Activated T-cell treated with anti-CD3 and anti-CD28 coated beads, Interleukin-2, amount 50 U/mL, for 4 hours (primary cell): ENCODE measurements at regions not wholly inside any gene's neighbourhood (a gene's known extent, or its start where the extent isn't known, plus 50 kb on each side); places are given as distances from the start of the nearest gene placed in this dataset.
"Not testable (repeated sequence)": the region's sequence is repeated elsewhere in the genome, so short reads cannot be mapped to it uniquely, and the experiment has no call there.

Experiments
- ATAC-seq, 2 donors: fragments of 200-7000 bp; cut with Tn5 transposase; one replicate each; pipeline ENCODE4 v1.10.0; 2021
- DNase-seq: peaks from one replicate; pipeline ENCODE4 v3.0.0-alpha.2; 2020
- H3K27me3 Mint-ChIP-seq: one replicate; pipeline ENCODE4 v1.8.0; 2021; ENCODE audit warnings: low read depth, mixed read lengths
- H3K36me3 Mint-ChIP-seq: one replicate; pipeline ENCODE4 v1.8.0; 2022; ENCODE audit warnings: mixed read lengths; ENCODE audit not compliant: insufficient read depth
- H3K4me1 Mint-ChIP-seq: one replicate; pipeline ENCODE4 v1.8.0; 2021; ENCODE audit warnings: low read depth, mixed read lengths
- H3K4me3 Mint-ChIP-seq: one replicate; pipeline ENCODE4 v1.8.0; 2021; ENCODE audit warnings: mild to moderate bottlenecking, moderate library complexity, mixed read lengths
- H3K9me3 Mint-ChIP-seq: one replicate; pipeline ENCODE4 v1.8.0; 2021; ENCODE audit warnings: mixed read lengths

DNA sequence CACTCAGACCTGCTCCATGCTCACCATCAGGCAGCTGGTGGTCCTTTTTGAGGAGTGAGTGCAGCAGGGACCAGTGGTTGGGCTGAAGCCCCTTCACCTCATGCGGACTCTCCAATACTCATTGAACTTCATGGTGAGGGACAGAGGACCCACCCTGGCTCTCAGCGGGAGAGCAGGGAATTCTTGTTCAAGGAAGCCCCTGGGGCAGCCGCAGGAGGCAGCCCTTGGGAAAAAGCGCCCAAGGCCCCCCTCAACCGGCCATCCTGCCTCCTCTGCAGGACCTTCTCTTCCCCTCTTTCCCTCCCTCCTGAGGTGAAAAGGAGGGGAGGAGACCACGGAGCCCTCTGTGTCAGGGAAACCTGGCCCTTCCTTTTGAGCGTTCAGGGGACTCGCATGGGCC lies 4510.9 kb upstream of the OR11H1 start:
- not testable (repeated sequence) for H3K4me3 Mint-ChIP-seq, H3K9me3 Mint-ChIP-seq, DNase-seq, H3K4me1 Mint-ChIP-seq, H3K27me3 Mint-ChIP-seq, H3K36me3 Mint-ChIP-seq, ATAC-seq

GRCh38 chr22:11020522-11020921 lies 4507.5 kb upstream of the OR11H1 start:
- not testable (repeated sequence) for H3K4me3 Mint-ChIP-seq, H3K9me3 Mint-ChIP-seq, H3K36me3 Mint-ChIP-seq, H3K27me3 Mint-ChIP-seq, H3K4me1 Mint-ChIP-seq, DNase-seq
- ATAC-seq, result peak; percentile 20 to 37

GRCh38 chr22:11026541-11026940 lies 4501.5 kb upstream of the OR11H1 start:
- H3K4me3 Mint-ChIP-seq, H3K27me3 Mint-ChIP-seq, H3K4me1 Mint-ChIP-seq, ATAC-seq, H3K36me3 Mint-ChIP-seq, DNase-seq: not testable (repeated sequence)
- peaks cover 35% of the 10 kb centered on the region for H3K9me3 Mint-ChIP-seq

DNA sequence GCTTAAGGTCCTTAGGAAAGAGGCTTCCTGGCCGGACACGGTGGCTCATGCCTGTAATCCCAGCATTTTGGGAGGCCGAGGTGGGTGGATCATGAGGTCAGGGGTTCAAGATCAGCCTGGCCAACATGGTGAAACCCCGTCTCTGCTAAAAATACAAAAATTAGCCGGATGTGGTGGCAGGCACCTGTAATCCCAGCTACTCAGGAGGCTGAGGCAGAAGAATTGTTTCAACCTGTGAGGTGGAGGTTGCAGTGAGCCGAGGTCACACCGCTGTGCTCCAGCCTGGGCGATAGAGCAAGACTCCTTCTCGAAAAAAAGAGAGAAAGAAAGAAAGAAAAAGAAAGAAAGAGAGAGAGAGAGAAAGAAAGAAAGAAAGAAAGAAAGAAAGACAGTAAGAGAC lies 4500.9 kb upstream of the OR11H1 start:
- not testable (repeated sequence) for DNase-seq, ATAC-seq, H3K4me1 Mint-ChIP-seq, H3K27me3 Mint-ChIP-seq, H3K4me3 Mint-ChIP-seq, H3K36me3 Mint-ChIP-seq
- peaks cover 35% of the 10 kb centered on the region for H3K9me3 Mint-ChIP-seq

GRCh38 chr22:11027532-11027931 lies 4500.5 kb upstream of the OR11H1 start:
- not testable (repeated sequence) for DNase-seq, H3K27me3 Mint-ChIP-seq, H3K4me3 Mint-ChIP-seq, ATAC-seq, H3K36me3 Mint-ChIP-seq, H3K4me1 Mint-ChIP-seq
- peaks cover 35% of the 10 kb centered on the region for H3K9me3 Mint-ChIP-seq

DNA sequence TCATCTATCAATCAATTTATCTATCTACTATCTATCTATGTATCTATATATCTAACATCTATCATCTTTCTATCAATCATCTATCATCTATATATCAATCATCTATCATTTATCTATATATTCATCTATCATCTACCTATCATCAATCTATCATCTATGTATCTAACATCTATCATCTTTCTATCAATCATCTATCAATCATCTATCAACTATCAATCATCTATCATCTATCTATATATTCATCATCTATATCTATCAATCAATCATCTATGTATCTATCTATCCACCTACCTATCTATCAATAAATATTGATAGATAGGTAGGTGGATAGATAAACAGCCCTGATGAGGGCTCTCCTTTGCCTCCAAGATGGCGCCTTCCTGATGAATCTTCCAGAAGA lies 4499.8 kb upstream of the OR11H1 start:
- H3K27me3 Mint-ChIP-seq, DNase-seq, H3K4me3 Mint-ChIP-seq, H3K4me1 Mint-ChIP-seq, ATAC-seq, H3K36me3 Mint-ChIP-seq: not testable (repeated sequence)
- peaks cover 30% of the 10 kb centered on the region for H3K9me3 Mint-ChIP-seq

GRCh38 chr22:11029534-11029933 lies 4498.5 kb upstream of the OR11H1 start:
- not testable (repeated sequence) for H3K4me3 Mint-ChIP-seq, H3K36me3 Mint-ChIP-seq, ATAC-seq, DNase-seq, H3K27me3 Mint-ChIP-seq, H3K4me1 Mint-ChIP-seq
- peaks cover 29% of the 10 kb centered on the region for H3K9me3 Mint-ChIP-seq

DNA sequence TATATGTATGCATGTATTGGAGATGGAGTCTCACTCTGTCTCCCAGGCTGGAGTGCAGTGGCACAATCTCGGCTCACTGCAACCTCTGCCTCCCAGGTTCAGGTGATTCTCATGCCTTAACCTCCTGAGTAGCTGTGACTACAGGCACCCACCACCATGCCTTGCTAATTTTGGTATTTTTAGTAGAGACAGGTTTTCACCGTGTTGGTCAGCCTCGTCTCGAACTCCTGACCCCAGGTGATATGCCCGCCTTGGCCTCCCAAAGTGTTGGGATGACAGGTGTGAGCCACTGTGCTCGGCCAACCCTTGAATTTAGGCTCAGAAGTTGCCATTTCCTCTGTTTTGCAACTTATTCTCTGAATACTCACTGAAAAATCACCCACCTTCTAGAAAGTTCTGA lies 4498.0 kb upstream of the OR11H1 start:
- H3K4me1 Mint-ChIP-seq, H3K27me3 Mint-ChIP-seq, H3K36me3 Mint-ChIP-seq, DNase-seq, H3K4me3 Mint-ChIP-seq, ATAC-seq: not testable (repeated sequence)
- H3K9me3 Mint-ChIP-seq, result peaks cover 33% of the 10 kb centered on the region

DNA sequence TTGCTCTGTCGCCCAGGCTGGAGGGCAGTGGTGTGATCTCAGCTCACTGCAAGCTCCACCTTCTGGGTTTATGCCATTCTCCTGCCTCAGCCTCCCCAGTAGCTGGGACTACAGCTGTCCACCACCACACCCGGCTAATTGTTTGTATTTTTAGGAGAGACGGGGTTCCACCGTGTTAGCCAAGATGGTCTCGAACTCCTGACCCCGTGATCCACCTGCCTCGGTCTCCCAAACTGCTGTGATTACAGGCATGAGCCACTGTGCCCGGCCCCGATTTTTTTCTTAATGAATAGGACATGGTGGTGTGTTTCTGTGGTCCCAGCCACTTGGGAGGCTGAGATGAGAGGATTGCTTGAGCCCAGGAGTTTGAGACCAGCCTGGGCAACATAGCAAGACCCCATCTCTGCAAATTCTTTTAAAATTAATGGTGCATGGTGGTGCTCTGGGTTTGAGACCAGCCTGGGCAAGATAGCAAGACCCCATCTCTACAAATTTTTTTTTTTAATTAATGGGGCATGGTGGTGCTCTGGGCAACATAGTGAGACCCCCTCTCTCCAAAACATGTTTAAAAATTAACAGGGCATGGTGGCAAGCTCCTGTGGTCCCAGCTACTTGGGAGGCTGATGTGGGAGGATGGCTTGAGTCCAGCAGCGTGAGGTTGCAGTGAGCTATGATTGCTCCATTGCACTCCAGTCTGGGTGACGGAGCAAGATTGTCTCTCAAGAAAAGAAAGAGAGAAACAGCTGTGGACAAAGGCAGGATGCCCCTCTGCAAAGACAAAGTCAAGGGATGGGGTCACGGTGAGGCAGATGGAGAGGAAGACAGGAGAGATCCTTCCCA lies 4497.2 kb upstream of the OR11H1 start:
- not testable (repeated sequence) for DNase-seq, H3K4me1 Mint-ChIP-seq, H3K36me3 Mint-ChIP-seq, ATAC-seq, H3K27me3 Mint-ChIP-seq, H3K4me3 Mint-ChIP-seq
- peaks cover 39% of the 10 kb centered on the region for H3K9me3 Mint-ChIP-seq

GRCh38 chr22:11032115-11032514 lies 4495.9 kb upstream of the OR11H1 start:
- H3K9me3 Mint-ChIP-seq, result peaks cover 45% of the 10 kb centered on the region
- H3K27me3 Mint-ChIP-seq, H3K36me3 Mint-ChIP-seq, ATAC-seq, H3K4me3 Mint-ChIP-seq, H3K4me1 Mint-ChIP-seq, DNase-seq: not testable (repeated sequence)

GRCh38 chr22:11034660-11034987 lies 4493.4 kb upstream of the OR11H1 start:
- H3K27me3 Mint-ChIP-seq, H3K4me3 Mint-ChIP-seq, ATAC-seq, H3K4me1 Mint-ChIP-seq, H3K36me3 Mint-ChIP-seq, DNase-seq: not testable (repeated sequence)
- peaks cover 52% of the 10 kb centered on the region for H3K9me3 Mint-ChIP-seq

DNA sequence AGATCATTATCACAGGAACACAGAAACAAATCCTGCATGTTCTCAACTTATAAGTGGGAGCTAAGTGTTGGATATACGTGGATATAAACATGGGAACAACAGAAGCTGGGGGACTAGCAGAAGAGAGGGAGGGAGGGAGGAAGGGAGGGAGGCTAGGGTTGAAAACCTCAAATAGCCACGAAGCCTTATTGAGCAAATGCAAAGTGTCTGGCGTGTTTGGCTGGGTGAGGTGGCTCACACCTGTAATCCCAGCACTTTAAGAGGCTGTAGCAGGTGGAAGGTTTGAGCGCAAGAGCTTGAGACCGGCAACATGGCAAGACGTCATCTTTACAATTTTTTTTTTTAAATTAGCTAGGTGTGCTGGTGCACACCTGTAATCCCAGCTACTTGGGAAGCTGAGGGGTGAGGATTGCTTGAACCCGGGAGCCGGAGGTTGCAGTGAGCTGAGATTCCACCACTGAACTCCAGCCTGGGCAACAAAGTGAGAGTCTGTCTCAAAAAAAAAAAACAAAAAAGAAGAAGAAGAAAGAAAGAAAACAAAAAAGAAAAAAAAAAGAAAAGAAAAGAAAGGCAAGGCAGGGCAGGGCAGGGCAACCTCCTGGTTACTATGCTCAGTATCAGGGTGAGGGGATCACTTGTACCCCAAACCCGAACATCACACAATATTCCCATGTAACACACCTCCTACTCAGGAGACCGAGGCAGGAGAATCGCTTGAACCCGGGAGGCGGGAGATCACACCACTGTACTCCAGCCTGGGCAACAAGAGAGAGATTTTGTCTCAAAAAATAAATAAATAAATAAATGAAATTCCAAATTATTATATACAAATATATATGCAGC lies 4492.7 kb upstream of the OR11H1 start:
- H3K9me3 Mint-ChIP-seq, result peaks cover 54% of the 10 kb centered on the region
- H3K27me3 Mint-ChIP-seq, H3K36me3 Mint-ChIP-seq, ATAC-seq, DNase-seq, H3K4me1 Mint-ChIP-seq, H3K4me3 Mint-ChIP-seq: not testable (repeated sequence)

DNA sequence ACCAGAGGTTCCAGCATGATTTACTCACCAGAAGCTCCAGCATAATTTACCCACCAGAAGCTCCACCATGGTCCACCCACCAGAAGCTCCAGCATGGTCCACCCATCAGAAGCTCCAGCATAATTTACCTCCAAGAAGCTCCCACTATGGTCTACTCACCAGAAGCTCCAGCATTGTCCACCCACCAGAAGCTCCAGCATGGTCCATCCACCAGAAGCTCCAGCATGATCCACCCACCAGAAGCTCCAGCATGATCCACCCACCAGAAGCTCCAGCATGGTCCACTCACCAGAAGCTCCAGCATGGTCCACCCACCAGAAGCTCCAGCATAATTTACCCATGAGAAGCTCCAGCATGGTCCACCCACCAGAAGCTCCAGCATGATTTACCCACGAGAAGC lies 4490.7 kb upstream of the OR11H1 start:
- not testable (repeated sequence) for H3K27me3 Mint-ChIP-seq

GRCh38 chr22:11037814-11038213 lies 4490.2 kb upstream of the OR11H1 start:
- H3K9me3 Mint-ChIP-seq, result peaks cover 64% of the 10 kb centered on the region
- H3K4me1 Mint-ChIP-seq, DNase-seq, H3K27me3 Mint-ChIP-seq, ATAC-seq, H3K4me3 Mint-ChIP-seq, H3K36me3 Mint-ChIP-seq: not testable (repeated sequence)

More for the DNA sequence above, 4490.7 kb upstream of the OR11H1 start:
- peaks cover 64% of the 10 kb centered on the region for H3K9me3 Mint-ChIP-seq
- H3K4me3 Mint-ChIP-seq, H3K4me1 Mint-ChIP-seq, DNase-seq, H3K36me3 Mint-ChIP-seq, ATAC-seq: not testable (repeated sequence)

- H3K36me3 Mint-ChIP-seq, DNase-seq, H3K4me3 Mint-ChIP-seq, ATAC-seq, H3K4me1 Mint-ChIP-seq, H3K27me3 Mint-ChIP-seq: not testable (repeated sequence)
- H3K9me3 Mint-ChIP-seq, result peaks cover 64% of the 10 kb centered on the region
Observed at GRCh38 chr22:11038786-11039185, 4489.2 kb upstream of the OR11H1 start.
